ENCODE measurements at regions not wholly inside any gene's neighbourhood (a gene's known extent, or its start where the extent isn't known, plus 50 kb on each side); places are given as distances from the start of the nearest gene placed in this dataset.

GRCh38 chr6:71126506-71126905 lies 162.1 kb upstream of the OGFRL1 start:
- TF ChIP-seq, protein P1, sequence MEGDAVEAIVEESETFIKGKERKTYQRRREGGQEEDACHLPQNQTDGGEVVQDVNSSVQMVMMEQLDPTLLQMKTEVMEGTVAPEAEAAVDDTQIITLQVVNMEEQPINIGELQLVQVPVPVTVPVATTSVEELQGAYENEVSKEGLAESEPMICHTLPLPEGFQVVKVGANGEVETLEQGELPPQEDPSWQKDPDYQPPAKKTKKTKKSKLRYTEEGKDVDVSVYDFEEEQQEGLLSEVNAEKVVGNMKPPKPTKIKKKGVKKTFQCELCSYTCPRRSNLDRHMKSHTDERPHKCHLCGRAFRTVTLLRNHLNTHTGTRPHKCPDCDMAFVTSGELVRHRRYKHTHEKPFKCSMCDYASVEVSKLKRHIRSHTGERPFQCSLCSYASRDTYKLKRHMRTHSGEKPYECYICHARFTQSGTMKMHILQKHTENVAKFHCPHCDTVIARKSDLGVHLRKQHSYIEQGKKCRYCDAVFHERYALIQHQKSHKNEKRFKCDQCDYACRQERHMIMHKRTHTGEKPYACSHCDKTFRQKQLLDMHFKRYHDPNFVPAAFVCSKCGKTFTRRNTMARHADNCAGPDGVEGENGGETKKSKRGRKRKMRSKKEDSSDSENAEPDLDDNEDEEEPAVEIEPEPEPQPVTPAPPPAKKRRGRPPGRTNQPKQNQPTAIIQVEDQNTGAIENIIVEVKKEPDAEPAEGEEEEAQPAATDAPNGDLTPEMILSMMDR (IDR thresholded peaks at IDR 0.05; ENCODE audit: low read depth, low read length, poor library complexity, severe bottlenecking), result no peak
- no peak for TF ChIP-seq EZH2phosphoT487 (IDR thresholded peaks at IDR 0.05; ENCODE audit: borderline replicate concordance, low read length)
